NCI-H345 treated with DMSO at 0.1 percent for 48 hours (cell line): ENCODE measurements at regions not wholly inside any gene's neighbourhood (a gene's known extent, or its start where the extent isn't known, plus 50 kb on each side); places are given as distances from the start of the nearest gene placed in this dataset.

ENCODE experiments used
- DNase-seq: peaks from one replicate; lab custom pipeline; 2025; ENCODE audit not compliant: unreplicated experiment; lab: John Stamatoyannopoulos, UW

GRCh38 chr2:64400105-64400728 lies 53.7 kb upstream of the LGALSL start:
- DNase-seq = no peak

GRCh38 chr2:64400733-64401528 lies 53.0 kb upstream of the LGALSL start:
- no peak for DNase-seq

GRCh38 chr2:64401529-64401880 lies 52.5 kb upstream of the LGALSL start:
- DNase-seq = peak; percentile 42

GRCh38 chr2:64402876-64403275 lies 51.1 kb upstream of the LGALSL start:
- DNase-seq = no peak

GRCh38 chr2:64403426-64403825 lies 50.5 kb upstream of the LGALSL start:
- DNase-seq = no peak

DNA sequence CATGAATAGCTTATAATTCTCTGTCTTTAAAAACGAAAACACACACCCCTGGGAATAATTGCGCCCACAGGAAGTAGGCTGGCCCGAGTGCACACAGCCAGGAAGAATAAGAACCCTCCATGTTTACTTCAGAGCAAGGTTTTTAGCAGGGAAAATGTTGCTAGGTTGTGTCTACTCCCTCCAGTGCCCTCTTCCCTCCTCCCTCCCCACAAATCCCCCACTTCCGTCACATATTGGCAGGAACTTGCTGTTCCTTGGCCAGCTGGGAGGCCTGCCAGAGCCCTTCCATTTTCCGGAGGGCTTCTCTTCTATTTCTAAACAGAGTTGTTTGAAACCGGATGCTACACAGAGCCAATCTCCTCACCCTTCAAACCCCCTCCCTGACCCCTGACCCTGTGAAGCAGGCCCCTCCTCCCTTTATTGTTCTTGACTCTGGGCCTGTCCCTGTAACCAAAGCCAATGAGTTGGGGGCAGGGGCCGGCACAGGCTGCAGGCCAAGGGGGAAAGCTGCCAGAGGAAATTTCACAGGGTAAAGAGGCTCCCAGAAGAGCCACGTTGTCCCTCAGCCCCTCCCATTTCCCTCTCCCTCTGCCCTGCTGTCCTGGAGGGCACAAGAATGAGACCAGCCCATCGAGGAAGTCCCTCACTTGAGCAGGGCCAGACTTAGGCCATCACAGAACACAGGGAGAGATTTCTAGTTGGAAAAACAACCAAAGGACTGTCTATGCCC lies 49.8 kb upstream of the LGALSL start:
- DNase-seq = no peak
